HCT116 (cell line): ENCODE measurements at regions not wholly inside any gene's neighbourhood (a gene's known extent, or its start where the extent isn't known, plus 50 kb on each side); places are given as distances from the start of the nearest gene placed in this dataset.

Experiments used
- ATAC-seq: fragments of 200-7000 bp; cut with Tn5 transposase; 2 replicates; pipeline ENCODE4 v1.9.1; 2020; ENCODE audit warnings: mild to moderate bottlenecking, moderate library complexity
- BruUV-seq: library from RNA; stranded (reverse); fragments of 400-500 nt; replicated peaks from 2 replicates; lab custom pipeline; 2021; lab: Mats Ljungman, UMichigan
- CTCF ChIA-PET: fragments of 300-600 bp; sonication (Branson Sonifier 250); formaldehyde crosslinking; loops from one replicate; lab custom pipeline; 2021; ENCODE audit warnings: antibody characterized with exemption; lab: Charles Lee
- POLR2A ChIA-PET: fragments of 300-600, 350-600 bp; sonication (Branson Sonifier 250); formaldehyde crosslinking; loops from one replicate; lab custom pipeline; 2021; ENCODE audit warnings: antibody characterized with exemption; lab: Charles Lee
- RAD21 ChIA-PET, 2 experiments: fragments of 300-600 bp; sonication (Branson Sonifier 250); formaldehyde crosslinking; loops; one replicate each; lab custom pipeline; 2023; ENCODE audit warnings: low total read pairs in 2 of 2; ENCODE audit not compliant: uncharacterized antibody in 2 of 2, unreplicated experiment in 2 of 2, low non-redundant PET in 1 of 2; lab: Charles Lee
- DNase-seq: peaks from one replicate; pipeline ENCODE4 v3.0.0-alpha.2; 2010; ENCODE audit warnings: low read depth, low spot score
- H2AFZ ChIP-seq: fragments of 200-600 bp; shearing (Covaris generic), sonication (generic); 2 replicates; pipeline ENCODE4 v1.6.1; 2017; ENCODE audit warnings: low read depth, mixed run types, mixed read lengths, antibody characterized with exemption, low read length; ENCODE audit not compliant: poor library complexity, severe bottlenecking
- H3K27ac ChIP-seq: 2 replicates; pipeline ENCODE4 v1.5.1; 2012; ENCODE audit warnings: low read depth, low read length
- H3K27me3 ChIP-seq: fragments of 200-600 bp; sonication (generic); 2 replicates; pipeline ENCODE4 v1.6.1; 2016; ENCODE audit warnings: mixed run types, low read length, mixed read lengths; ENCODE audit not compliant: insufficient read depth
- H3K36me3 ChIP-seq, 2 experiments: fragments of 200-500 bp in 1 of 2; fragments of 200-600 bp in 1 of 2; sonication (Bioruptor generic) in 1 of 2; sonication (generic) in 1 of 2; 2 replicates each; pipeline versions ENCODE4 v1.5.1 to v1.6.1; 2014 to 2016; ENCODE audit warnings: low read length in 2 of 2, inconsistent platforms in 1 of 2, mixed read lengths in 1 of 2, mixed run types in 1 of 2; ENCODE audit not compliant: insufficient read depth in 2 of 2, control insufficient read depth in 1 of 2
- H3K4me1 ChIP-seq, 2 experiments: fragments of 200-600 bp in 1 of 2; sonication (generic) in 1 of 2; 2 replicates each; pipeline versions ENCODE4 v1.5.1 to v1.6.1; 2012 to 2017; ENCODE audit warnings: low read length in 2 of 2, inconsistent platforms in 1 of 2, mild to moderate bottlenecking in 1 of 2, mixed read lengths in 1 of 2, mixed run types in 1 of 2, moderate library complexity in 1 of 2; ENCODE audit not compliant: insufficient read depth in 2 of 2, control insufficient read depth in 1 of 2
- H3K4me2 ChIP-seq: fragments of 200-600 bp; sonication (generic); 2 replicates; pipeline ENCODE4 v1.6.1; 2017; ENCODE audit warnings: mixed run types, low read length, mixed read lengths
- H3K4me3 ChIP-seq, 2 experiments: fragments of 200-600 bp in 1 of 2; sonication (generic) in 1 of 2; replicated peaks in 1 of 2; 2 replicates each; pipeline ENCODE4 v1.5.1; 2011 to 2016; ENCODE audit warnings: low read length in 2 of 2, control low read depth in 1 of 2, low read depth in 1 of 2, mild to moderate bottlenecking in 1 of 2, mixed read lengths in 1 of 2, mixed run types in 1 of 2
- H3K79me2 ChIP-seq: fragments of 200-600 bp; sonication (generic); 2 replicates; pipeline ENCODE4 v1.6.1; 2017; ENCODE audit warnings: mild to moderate bottlenecking, mixed run types, low read length, moderate library complexity, mixed read lengths; ENCODE audit not compliant: insufficient read depth
- H3K9ac ChIP-seq: fragments of 200-600 bp; sonication (generic); 2 replicates; pipeline ENCODE4 v1.6.1; 2016; ENCODE audit warnings: low read length, mixed read lengths
- H3K9me2 ChIP-seq: fragments of 200-600 bp; sonication (generic), shearing (Covaris generic); 2 replicates; pipeline ENCODE4 v1.6.1; 2017; ENCODE audit warnings: mixed run types, mild to moderate bottlenecking, moderate library complexity; ENCODE audit not compliant: insufficient read depth
- H3K9me3 ChIP-seq, 2 experiments: fragments of 200-500 bp in 1 of 2; fragments of 200-600 bp in 1 of 2; sonication (Bioruptor generic) in 1 of 2; sonication (generic) in 1 of 2; 2 replicates each; pipeline ENCODE4 v1.6.1; 2014 to 2017; ENCODE audit warnings: low read length in 2 of 2, mixed read lengths in 2 of 2, inconsistent platforms in 1 of 2, low read depth in 1 of 2, mild to moderate bottlenecking in 1 of 2, mixed run types in 1 of 2, moderate library complexity in 1 of 2; ENCODE audit not compliant: control insufficient read depth in 1 of 2, insufficient read depth in 1 of 2
- H4K20me1 ChIP-seq: fragments of 200-600 bp; sonication (generic), shearing (Covaris generic); 2 replicates; pipeline ENCODE4 v1.6.1; 2017; ENCODE audit warnings: mixed run types, mild to moderate bottlenecking, moderate library complexity; ENCODE audit not compliant: insufficient read depth
- CBX3 ChIP-seq: IDR thresholded peaks from 2 replicates; pipeline ENCODE4 v1.6.1; 2012; ENCODE audit warnings: low read depth
- CEBPB ChIP-seq: IDR thresholded peaks from 2 replicates; pipeline ENCODE4 v1.6.1; 2012; ENCODE audit warnings: low read depth
- CTCF ChIP-seq, 3 experiments: fragments of 200-600 bp in 1 of 3; sonication (generic) in 1 of 3; IDR thresholded peaks in 2 of 3; conservative IDR thresholded peaks in 1 of 3; 2 replicates each; pipeline ENCODE4 v1.5.1; 2012 to 2017; ENCODE audit warnings: low read depth in 2 of 3, low read length in 2 of 3, antibody characterized with exemption in 1 of 3, borderline replicate concordance in 1 of 3, control low read depth in 1 of 3, mild to moderate bottlenecking in 1 of 3, mixed read lengths in 1 of 3, mixed run types in 1 of 3, moderate library complexity in 1 of 3; ENCODE audit not compliant: insufficient read depth in 1 of 3
- EGR1 ChIP-seq: IDR thresholded peaks from 2 replicates; pipeline ENCODE4 v1.6.1; 2012; ENCODE audit warnings: low read depth
- ELF1 ChIP-seq: IDR thresholded peaks from 2 replicates; pipeline ENCODE4 v1.6.1; 2012; ENCODE audit warnings: low read depth, borderline replicate concordance
- EZH2 ChIP-seq: fragments of 200-600 bp; sonication (generic); IDR thresholded peaks from 2 replicates; pipeline ENCODE4 v1.6.1; 2017; ENCODE audit warnings: antibody characterized with exemption, mixed run types
- EZH2phosphoT487 ChIP-seq: fragments of 200-600 bp; IDR thresholded peaks from 2 replicates; pipeline ENCODE4 v1.6.1; 2018; ENCODE audit warnings: antibody characterized with exemption, borderline replicate concordance
- FOSL1 ChIP-seq: IDR thresholded peaks from 2 replicates; pipeline ENCODE4 v1.6.1; 2012; ENCODE audit warnings: low read depth
- JUND ChIP-seq: IDR thresholded peaks from 2 replicates; pipeline ENCODE4 v1.6.1; 2012
- POLR2A ChIP-seq: IDR thresholded peaks from 2 replicates; pipeline ENCODE4 v1.7.0; 2011; ENCODE audit warnings: borderline replicate concordance; ENCODE audit not compliant: insufficient read depth, insufficient read length; ENCODE audit errors: extremely low read depth
- POLR2AphosphoS5 ChIP-seq: IDR thresholded peaks from 2 replicates; pipeline ENCODE4 v1.6.1; 2011; ENCODE audit warnings: mild to moderate bottlenecking, low read depth, low read length, moderate library complexity
- RAD21 ChIP-seq: IDR thresholded peaks from 2 replicates; pipeline ENCODE4 v1.6.1; 2012; ENCODE audit warnings: low read depth, mild to moderate bottlenecking
- SIN3A ChIP-seq: IDR thresholded peaks from 2 replicates; pipeline ENCODE4 v1.6.1; 2012; ENCODE audit warnings: low read depth
- SP1 ChIP-seq: IDR thresholded peaks from 2 replicates; pipeline ENCODE4 v1.6.1; 2012; ENCODE audit warnings: low read depth
- SRF ChIP-seq: IDR thresholded peaks from 2 replicates; pipeline ENCODE4 v1.6.1; 2012; ENCODE audit warnings: low read depth
- TCF7L2 ChIP-seq: IDR thresholded peaks from 2 replicates; pipeline ENCODE4 v1.7.0; 2011; ENCODE audit warnings: borderline replicate concordance, inconsistent platforms; ENCODE audit not compliant: insufficient read depth, insufficient read length; ENCODE audit errors: extremely low read depth
- YY1 ChIP-seq: IDR thresholded peaks from 2 replicates; pipeline ENCODE4 v1.6.1; 2011; ENCODE audit warnings: low read length, low read depth, moderate library complexity, mild to moderate bottlenecking; ENCODE audit not compliant: insufficient replicate concordance; ENCODE audit errors: extremely low read depth
- ZFX ChIP-seq: fragments of 450-650 bp; IDR thresholded peaks from 2 replicates; pipeline ENCODE4 v1.6.1; 2017
- ZNF274 ChIP-seq: fragments of 200-500 bp; sonication (Bioruptor generic); IDR thresholded peaks from 2 replicates; pipeline ENCODE4 v1.6.1; 2014; ENCODE audit warnings: mild to moderate bottlenecking, low read depth, low read length, inconsistent platforms
- intact Hi-C: fragments of 100-400 bp; cut with micrococcal nuclease; formaldehyde crosslinking; loops from 2 replicates; pipeline ENCODE4 v1.10.0; 2022
- TF ChIP-seq, protein P1 (sequence below): IDR thresholded peaks from 2 replicates; pipeline ENCODE4 v1.6.1; 2012
- TF ChIP-seq, protein P2 (sequence below): IDR thresholded peaks from 2 replicates; pipeline ENCODE4 v1.6.1; 2012

GRCh38 chr2:145407-145806 is 99.1 kb upstream of the FAM110C start:
- no peak overlapping the region for H3K27ac ChIP-seq
- intact Hi-C loops = no loop called here
- ATAC-seq (no peak), DNase-seq (no peak)
- H3K4me1 ChIP-seq = peaks cover 0 to 5% of the 10 kb centered on the region in 2 experiments; a peak in 2 of 4 replicates
- no peaks in the 10 kb centered on the region for H3K79me2 ChIP-seq
- H3K9me2 ChIP-seq = no peaks in the 10 kb centered on the region
- H3K9ac ChIP-seq = no peak overlapping the region
- ChIA-PET POLR2A (no interaction called here), CTCF (no interaction called here), RAD21 (no interaction called here)
- BruUV-seq = no TSS peak
- no peak overlapping the region for H3K4me3 ChIP-seq
- TF ChIP-seq CEBPB (no peak), EGR1 (no peak), SRF (no peak), POLR2A (no peak)
- TF ChIP-seq, protein P1, sequence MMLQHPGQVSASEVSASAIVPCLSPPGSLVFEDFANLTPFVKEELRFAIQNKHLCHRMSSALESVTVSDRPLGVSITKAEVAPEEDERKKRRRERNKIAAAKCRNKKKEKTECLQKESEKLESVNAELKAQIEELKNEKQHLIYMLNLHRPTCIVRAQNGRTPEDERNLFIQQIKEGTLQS = no peak
- H3K4me2 ChIP-seq = no peak overlapping the region
- H2AFZ ChIP-seq = no peak overlapping the region
- no peaks in the 10 kb centered on the region for H3K36me3 ChIP-seq
- H4K20me1 ChIP-seq = no peaks in the 10 kb centered on the region
- H3K9me3 ChIP-seq = no peaks in the 10 kb centered on the region
- peaks cover 6% of the 10 kb centered on the region; the same call in 1 of the 2 replicates for H3K27me3 ChIP-seq

GRCh38 chr2:141611-142010 is 95.3 kb upstream of the FAM110C start:
- Histone ChIP-seq H3K4me2 (no peak overlapping the region), H3K9me3 (no peaks in the 10 kb centered on the region), H3K27ac (no peak overlapping the region), H3K4me1 (peaks cover 0 to 5% of the 10 kb centered on the region in 2 experiments; a peak in 2 of 4 replicates), H3K79me2 (no peaks in the 10 kb centered on the region), H3K36me3 (no peaks in the 10 kb centered on the region), H3K9ac (no peak overlapping the region), H2AFZ (peak overlapping the region; percentile 99)
- intact Hi-C loops = no loop called here
- POLR2A ChIA-PET = no interaction called here
- ATAC-seq (no peak), DNase-seq (no peak)
- CTCF ChIA-PET = interaction anchor here (0.9 to 2.4 kb wide), 5 partner anchors 97 to 130 kb away, joined by 3 to 41 read pairs (median 8); no protein-coding TSS in a partner anchor
- no TSS peak for BruUV-seq
- RAD21 ChIA-PET = interaction anchor here (0.9 to 1.2 kb wide), 3 partner anchors 121 to 123 kb away, joined by 3 to 6 read pairs (median 4); no protein-coding TSS in a partner anchor
- TF ChIP-seq POLR2AphosphoS5 (no peak), SIN3A (no peak), TCF7L2 (no peak), POLR2A (no peak), EZH2 (no peak), CBX3 (no peak), SRF (no peak), ZNF274 (no peak), ELF1 (no peak), SP1 (no peak), EGR1 (no peak), CTCF (IDR thresholded peaks at IDR 0.05 in 2 of 3, conservative IDR thresholded peaks at IDR 0.05 in 1 of 3; ENCODE audit: borderline replicate concordance in 1 of 3, insufficient read depth in 1 of 3, low read depth in 2 of 3, low read length in 2 of 3) (no peak), ZFX (no peak), RAD21 (no peak), EZH2phosphoT487 (no peak), FOSL1 (no peak), YY1 (no peak), JUND (no peak)
- TF ChIP-seq, protein P1 = no peak
- TF ChIP-seq, protein P2, sequence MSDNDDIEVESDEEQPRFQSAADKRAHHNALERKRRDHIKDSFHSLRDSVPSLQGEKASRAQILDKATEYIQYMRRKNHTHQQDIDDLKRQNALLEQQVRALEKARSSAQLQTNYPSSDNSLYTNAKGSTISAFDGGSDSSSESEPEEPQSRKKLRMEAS = no peak
- TF ChIP-seq, all 23 proteins: peak for 0
- Histone ChIP-seq H3K27me3 (peaks cover 6% of the 10 kb centered on the region; the same call in 1 of the 2 replicates), H4K20me1 (no peaks in the 10 kb centered on the region), H3K9me2 (no peaks in the 10 kb centered on the region), H3K4me3 (no peak overlapping the region)
